ENCODE measurements at regions not wholly inside any gene's neighbourhood (a gene's known extent, or its start where the extent isn't known, plus 50 kb on each side); places are given as distances from the start of the nearest gene placed in this dataset.

GRCh38 chr12:63079791-63080502 is 71.1 kb downstream of the AVPR1A start:
- TF ChIP-seq CSDC2 (CRISPR knock-in tag; IDR thresholded peaks at IDR 0.05) (no peak), CREB5 (CRISPR knock-in tag; IDR thresholded peaks at IDR 0.05; ENCODE audit: low read depth) (no peak), TOX (CRISPR knock-in tag; IDR thresholded peaks at IDR 0.05; ENCODE audit: borderline replicate concordance) (no peak), ISL1 (CRISPR knock-in tag; IDR thresholded peaks at IDR 0.05) (no peak), GLIS3 (CRISPR knock-in tag; IDR thresholded peaks at IDR 0.05) (no peak), POU6F1 (CRISPR knock-in tag; IDR thresholded peaks at IDR 0.05; ENCODE audit: borderline replicate concordance, low read depth) (no peak), CSRNP3 (CRISPR knock-in tag; IDR thresholded peaks at IDR 0.05) (no peak), ZNF70 (CRISPR knock-in tag; IDR thresholded peaks at IDR 0.05) (no peak), ESRRG (CRISPR knock-in tag; IDR thresholded peaks at IDR 0.05) (no peak), ZFP30 (CRISPR knock-in tag; IDR thresholded peaks at IDR 0.05) (no peak), PPARA (CRISPR knock-in tag; IDR thresholded peaks at IDR 0.05; ENCODE audit: borderline replicate concordance) (no peak), TCF4 (CRISPR knock-in tag; IDR thresholded peaks at IDR 0.05; ENCODE audit: borderline replicate concordance) (no peak)

Measured in SK-N-SH treated with all-trans-retinoic acid at 6 μM for 48 hours (cell line).